H1 (cell line): ENCODE measurements at regions not wholly inside any gene's neighbourhood (a gene's known extent, or its start where the extent isn't known, plus 50 kb on each side); places are given as distances from the start of the nearest gene placed in this dataset.

Experiments
- POLR2A ChIP-seq, 2 experiments: IDR thresholded peaks; 1 replicate in 1 of 2; 2 replicates in 1 of 2; pipeline ENCODE4 v1.6.1; 2011; ENCODE audit warnings: low read depth in 2 of 2, low read length in 2 of 2, mild to moderate bottlenecking in 2 of 2; ENCODE audit errors: control extremely low read depth in 1 of 2
- SRF ChIP-seq: IDR thresholded peaks from 2 replicates; pipeline ENCODE4 v1.6.1; 2011; ENCODE audit warnings: mild to moderate bottlenecking, low read depth, low read length, moderate library complexity
- TF ChIP-seq, protein P1 (sequence below): fragments of 300-600 bp; sonication (generic); IDR thresholded peaks from 2 replicates; pipeline ENCODE4 v1.7.1; 2012; ENCODE audit warnings: low read length, moderate library complexity, mild to moderate bottlenecking, inconsistent platforms; ENCODE audit not compliant: insufficient replicate concordance

DNA sequence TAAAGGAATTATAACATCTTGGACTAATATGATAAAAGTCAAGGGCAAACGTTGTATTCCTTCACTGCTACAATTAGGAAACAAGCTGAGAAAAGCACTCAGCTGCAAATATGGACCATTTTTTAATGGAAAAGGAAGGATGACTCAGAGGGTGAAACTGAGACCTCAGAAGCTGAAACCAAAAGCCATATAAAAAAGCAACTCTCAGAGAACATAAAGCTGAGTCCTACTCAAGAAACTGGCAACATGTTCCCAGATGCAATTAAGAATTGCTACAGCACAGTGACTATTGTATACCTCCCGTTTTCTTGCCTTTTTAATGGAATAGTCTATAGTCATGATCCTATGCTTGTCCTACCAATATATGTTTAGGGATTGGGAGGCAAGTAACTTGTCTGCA is 1106.4 kb upstream of the INTU start (continued):
- TF ChIP-seq, protein P1, sequence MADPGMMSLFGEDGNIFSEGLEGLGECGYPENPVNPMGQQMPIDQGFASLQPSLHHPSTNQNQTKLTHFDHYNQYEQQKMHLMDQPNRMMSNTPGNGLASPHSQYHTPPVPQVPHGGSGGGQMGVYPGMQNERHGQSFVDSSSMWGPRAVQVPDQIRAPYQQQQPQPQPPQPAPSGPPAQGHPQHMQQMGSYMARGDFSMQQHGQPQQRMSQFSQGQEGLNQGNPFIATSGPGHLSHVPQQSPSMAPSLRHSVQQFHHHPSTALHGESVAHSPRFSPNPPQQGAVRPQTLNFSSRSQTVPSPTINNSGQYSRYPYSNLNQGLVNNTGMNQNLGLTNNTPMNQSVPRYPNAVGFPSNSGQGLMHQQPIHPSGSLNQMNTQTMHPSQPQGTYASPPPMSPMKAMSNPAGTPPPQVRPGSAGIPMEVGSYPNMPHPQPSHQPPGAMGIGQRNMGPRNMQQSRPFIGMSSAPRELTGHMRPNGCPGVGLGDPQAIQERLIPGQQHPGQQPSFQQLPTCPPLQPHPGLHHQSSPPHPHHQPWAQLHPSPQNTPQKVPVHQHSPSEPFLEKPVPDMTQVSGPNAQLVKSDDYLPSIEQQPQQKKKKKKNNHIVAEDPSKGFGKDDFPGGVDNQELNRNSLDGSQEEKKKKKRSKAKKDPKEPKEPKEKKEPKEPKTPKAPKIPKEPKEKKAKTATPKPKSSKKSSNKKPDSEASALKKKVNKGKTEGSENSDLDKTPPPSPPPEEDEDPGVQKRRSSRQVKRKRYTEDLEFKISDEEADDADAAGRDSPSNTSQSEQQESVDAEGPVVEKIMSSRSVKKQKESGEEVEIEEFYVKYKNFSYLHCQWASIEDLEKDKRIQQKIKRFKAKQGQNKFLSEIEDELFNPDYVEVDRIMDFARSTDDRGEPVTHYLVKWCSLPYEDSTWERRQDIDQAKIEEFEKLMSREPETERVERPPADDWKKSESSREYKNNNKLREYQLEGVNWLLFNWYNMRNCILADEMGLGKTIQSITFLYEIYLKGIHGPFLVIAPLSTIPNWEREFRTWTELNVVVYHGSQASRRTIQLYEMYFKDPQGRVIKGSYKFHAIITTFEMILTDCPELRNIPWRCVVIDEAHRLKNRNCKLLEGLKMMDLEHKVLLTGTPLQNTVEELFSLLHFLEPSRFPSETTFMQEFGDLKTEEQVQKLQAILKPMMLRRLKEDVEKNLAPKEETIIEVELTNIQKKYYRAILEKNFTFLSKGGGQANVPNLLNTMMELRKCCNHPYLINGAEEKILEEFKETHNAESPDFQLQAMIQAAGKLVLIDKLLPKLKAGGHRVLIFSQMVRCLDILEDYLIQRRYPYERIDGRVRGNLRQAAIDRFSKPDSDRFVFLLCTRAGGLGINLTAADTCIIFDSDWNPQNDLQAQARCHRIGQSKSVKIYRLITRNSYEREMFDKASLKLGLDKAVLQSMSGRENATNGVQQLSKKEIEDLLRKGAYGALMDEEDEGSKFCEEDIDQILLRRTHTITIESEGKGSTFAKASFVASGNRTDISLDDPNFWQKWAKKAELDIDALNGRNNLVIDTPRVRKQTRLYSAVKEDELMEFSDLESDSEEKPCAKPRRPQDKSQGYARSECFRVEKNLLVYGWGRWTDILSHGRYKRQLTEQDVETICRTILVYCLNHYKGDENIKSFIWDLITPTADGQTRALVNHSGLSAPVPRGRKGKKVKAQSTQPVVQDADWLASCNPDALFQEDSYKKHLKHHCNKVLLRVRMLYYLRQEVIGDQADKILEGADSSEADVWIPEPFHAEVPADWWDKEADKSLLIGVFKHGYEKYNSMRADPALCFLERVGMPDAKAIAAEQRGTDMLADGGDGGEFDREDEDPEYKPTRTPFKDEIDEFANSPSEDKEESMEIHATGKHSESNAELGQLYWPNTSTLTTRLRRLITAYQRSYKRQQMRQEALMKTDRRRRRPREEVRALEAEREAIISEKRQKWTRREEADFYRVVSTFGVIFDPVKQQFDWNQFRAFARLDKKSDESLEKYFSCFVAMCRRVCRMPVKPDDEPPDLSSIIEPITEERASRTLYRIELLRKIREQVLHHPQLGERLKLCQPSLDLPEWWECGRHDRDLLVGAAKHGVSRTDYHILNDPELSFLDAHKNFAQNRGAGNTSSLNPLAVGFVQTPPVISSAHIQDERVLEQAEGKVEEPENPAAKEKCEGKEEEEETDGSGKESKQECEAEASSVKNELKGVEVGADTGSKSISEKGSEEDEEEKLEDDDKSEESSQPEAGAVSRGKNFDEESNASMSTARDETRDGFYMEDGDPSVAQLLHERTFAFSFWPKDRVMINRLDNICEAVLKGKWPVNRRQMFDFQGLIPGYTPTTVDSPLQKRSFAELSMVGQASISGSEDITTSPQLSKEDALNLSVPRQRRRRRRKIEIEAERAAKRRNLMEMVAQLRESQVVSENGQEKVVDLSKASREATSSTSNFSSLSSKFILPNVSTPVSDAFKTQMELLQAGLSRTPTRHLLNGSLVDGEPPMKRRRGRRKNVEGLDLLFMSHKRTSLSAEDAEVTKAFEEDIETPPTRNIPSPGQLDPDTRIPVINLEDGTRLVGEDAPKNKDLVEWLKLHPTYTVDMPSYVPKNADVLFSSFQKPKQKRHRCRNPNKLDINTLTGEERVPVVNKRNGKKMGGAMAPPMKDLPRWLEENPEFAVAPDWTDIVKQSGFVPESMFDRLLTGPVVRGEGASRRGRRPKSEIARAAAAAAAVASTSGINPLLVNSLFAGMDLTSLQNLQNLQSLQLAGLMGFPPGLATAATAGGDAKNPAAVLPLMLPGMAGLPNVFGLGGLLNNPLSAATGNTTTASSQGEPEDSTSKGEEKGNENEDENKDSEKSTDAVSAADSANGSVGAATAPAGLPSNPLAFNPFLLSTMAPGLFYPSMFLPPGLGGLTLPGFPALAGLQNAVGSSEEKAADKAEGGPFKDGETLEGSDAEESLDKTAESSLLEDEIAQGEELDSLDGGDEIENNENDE, result no peak
- TF ChIP-seq SRF (no peak), POLR2A (IDR thresholded peaks at IDR 0.05; ENCODE audit: control extremely low read depth in 1 of 2, low read depth in 2 of 2, low read length in 2 of 2) (no peak)
